ENCODE measurements at regions not wholly inside any gene's neighbourhood (a gene's known extent, or its start where the extent isn't known, plus 50 kb on each side); places are given as distances from the start of the nearest gene placed in this dataset.

GRCh38 chr10:29163746-29164145 is 125.1 kb upstream of the LYZL1 start:
- BruUV-seq (replicated peaks): no TSS peak

GRCh38 chr10:29166713-29167112 is 122.2 kb upstream of the LYZL1 start:
- H3K4me1 ChIP-seq (ENCODE audit: control insufficient read depth, insufficient read depth, low read length): no peaks in the 10 kb centered on the region
- TF ChIP-seq POLR2AphosphoS5 (IDR thresholded peaks at IDR 0.05; ENCODE audit: low read depth, low read length) (no peak), REST (IDR thresholded peaks at IDR 0.05; ENCODE audit: insufficient read depth in 1 of 2, low read depth in 2 of 2, low read length in 1 of 2) (no peak), CTCF (IDR thresholded peaks at IDR 0.05) (no peak), TCF7L2 (IDR thresholded peaks at IDR 0.05; ENCODE audit: low read depth, low read length) (no peak), SIN3A (IDR thresholded peaks at IDR 0.05; ENCODE audit: borderline replicate concordance, insufficient read depth, low read depth, low read length) (no peak)
- CTCF ChIA-PET: no interaction called here
- ATAC-seq (no peak), DNase-seq (ENCODE audit: low read depth, low spot score) (no peak)
- H3K27ac ChIP-seq (ENCODE audit: low read length): no peak overlapping the region
- no peaks in the 10 kb centered on the region for H3K36me3 ChIP-seq (ENCODE audit: control insufficient read depth, insufficient read depth, low read length)
- no TSS peak for BruUV-seq (replicated peaks)
- H3K4me3 ChIP-seq (ENCODE audit: low read depth in 2 of 2, low read length in 2 of 2): no peak overlapping the region
- H3K9me3 ChIP-seq (ENCODE audit: control insufficient read depth, insufficient read depth, low read depth, low read length): peaks cover 4% of the 10 kb centered on the region; the same call in 1 of the 2 replicates
- intact Hi-C loops (cut with micrococcal nuclease; ENCODE audit: unreplicated experiment): no loop called here
- no peaks in the 10 kb centered on the region for H3K27me3 ChIP-seq (ENCODE audit: control insufficient read depth, insufficient read depth, low read length)
- in situ Hi-C loops (cut with HindIII; ENCODE audit: low pct_unique_long_range_greater_than_20kb, low sequenced_read_pairs): no loop called here
- POLR2A ChIA-PET: no interaction called here

More at GRCh38 chr10:29163746-29164145, 125.1 kb upstream of the LYZL1 start:
- no peaks in the 10 kb centered on the region for H3K4me1 ChIP-seq (ENCODE audit: control insufficient read depth, insufficient read depth, low read length)
- in situ Hi-C loops (cut with HindIII; ENCODE audit: low pct_unique_long_range_greater_than_20kb, low sequenced_read_pairs): no loop called here
- H3K27ac ChIP-seq (ENCODE audit: low read length): no peak overlapping the region
- TF ChIP-seq POLR2AphosphoS5 (IDR thresholded peaks at IDR 0.05; ENCODE audit: low read depth, low read length) (no peak), SIN3A (IDR thresholded peaks at IDR 0.05; ENCODE audit: borderline replicate concordance, insufficient read depth, low read depth, low read length) (no peak), CTCF (IDR thresholded peaks at IDR 0.05) (no peak), REST (IDR thresholded peaks at IDR 0.05; ENCODE audit: insufficient read depth in 1 of 2, low read depth in 2 of 2, low read length in 1 of 2) (no peak), TCF7L2 (IDR thresholded peaks at IDR 0.05; ENCODE audit: low read depth, low read length) (no peak)
- H3K4me3 ChIP-seq (ENCODE audit: low read depth in 2 of 2, low read length in 2 of 2): no peak overlapping the region
- ChIA-PET POLR2A (interaction anchor here (0.7 kb wide), 2 partner anchors 23 to 36 kb away, joined by 3 to 4 read pairs; no protein-coding TSS in a partner anchor), CTCF (no interaction called here)
- no peak; the same call in 1 of the 2 replicates for ATAC-seq
- DNase-seq (ENCODE audit: low read depth, low spot score): no peak
- intact Hi-C loops (cut with micrococcal nuclease; ENCODE audit: unreplicated experiment): no loop called here
- no peaks in the 10 kb centered on the region for H3K27me3 ChIP-seq (ENCODE audit: control insufficient read depth, insufficient read depth, low read length)
- H3K36me3 ChIP-seq (ENCODE audit: control insufficient read depth, insufficient read depth, low read length): no peaks in the 10 kb centered on the region
- H3K9me3 ChIP-seq (ENCODE audit: control insufficient read depth, insufficient read depth, low read depth, low read length): peaks cover 4% of the 10 kb centered on the region; the same call in 1 of the 2 replicates

Measured in Panc1 (cell line).